SK-N-SH (cell line): ENCODE measurements at regions not wholly inside any gene's neighbourhood (a gene's known extent, or its start where the extent isn't known, plus 50 kb on each side); places are given as distances from the start of the nearest gene placed in this dataset.

Experiments used
- CTCF ChIA-PET: fragments of 300-600, 350-600 bp; formaldehyde crosslinking; extraction: SDS; loops from one replicate; lab custom pipeline; 2021; lab: Yijun Ruan, JAX
- POLR2A ChIA-PET: fragments of 350-600 bp; sonication (Branson Sonifier 250); formaldehyde crosslinking; extraction: SDS; loops from one replicate; lab custom pipeline; 2020; ENCODE audit warnings: antibody characterized with exemption, inconsistent platforms; lab: Yijun Ruan, JAX
- DNase-seq: peaks from one replicate; pipeline ENCODE4 v3.0.0; 2012
- H2AFZ ChIP-seq: fragments of 200-600 bp; sonication (generic); 2 replicates; pipeline ENCODE4 v1.8.1; 2016; ENCODE audit warnings: antibody characterized with exemption, mild to moderate bottlenecking, low read depth
- H3F3A ChIP-seq: fragments of 200-600 bp; sonication (generic); replicated peaks from 2 replicates; pipeline ENCODE3; 2016; ENCODE audit warnings: antibody characterized with exemption, mild to moderate bottlenecking; ENCODE audit not compliant: insufficient read depth
- H3K27ac ChIP-seq, 2 experiments: fragments of 200-500 bp in 1 of 2; fragments of 200-600 bp in 1 of 2; sonication (Bioruptor generic) in 1 of 2; sonication (generic), shearing (Covaris generic) in 1 of 2; 2 replicates each; pipeline versions ENCODE4 v1.5.1 to v1.6.1; 2014 to 2016; ENCODE audit warnings: low read depth in 2 of 2, inconsistent platforms in 1 of 2, low read length in 1 of 2, mild to moderate bottlenecking in 1 of 2, mixed read lengths in 1 of 2
- H3K27me3 ChIP-seq: fragments of 200-600 bp; sonication (generic), shearing (Covaris generic); 2 replicates; pipeline ENCODE4 v1.6.1; 2016; ENCODE audit warnings: mixed run types; ENCODE audit not compliant: insufficient read depth
- H3K36me3 ChIP-seq, 2 experiments: fragments of 200-500 bp in 1 of 2; fragments of 200-600 bp in 1 of 2; sonication (Bioruptor generic) in 1 of 2; sonication (generic) in 1 of 2; replicated peaks in 1 of 2; 2 replicates each; pipeline versions ENCODE3 to v1.5.1; 2014 to 2016; ENCODE audit warnings: low read length in 1 of 2, mild to moderate bottlenecking in 1 of 2; ENCODE audit not compliant: insufficient read depth in 2 of 2, control insufficient read depth in 1 of 2
- H3K4me1 ChIP-seq, 2 experiments: fragments of 200-500 bp in 1 of 2; fragments of 200-600 bp in 1 of 2; sonication (Bioruptor generic) in 1 of 2; sonication (generic), shearing (Covaris generic) in 1 of 2; 2 replicates each; pipeline versions ENCODE4 v1.5.1 to v1.6.1; 2014 to 2016; ENCODE audit warnings: low read depth in 1 of 2, low read length in 1 of 2, mixed run types in 1 of 2; ENCODE audit not compliant: insufficient read depth in 2 of 2, control insufficient read depth in 1 of 2
- H3K4me2 ChIP-seq: fragments of 200-600 bp; sonication (generic), shearing (Covaris generic); 2 replicates; pipeline ENCODE4 v1.6.1; 2017; ENCODE audit warnings: mixed run types
- H3K4me3 ChIP-seq, 2 experiments: fragments of 200-500 bp in 1 of 2; fragments of 200-600 bp in 1 of 2; sonication (Bioruptor generic) in 1 of 2; sonication (generic), shearing (Covaris generic) in 1 of 2; 2 replicates each; pipeline versions ENCODE4 v1.5.1 to v1.8.1; 2014 to 2016; ENCODE audit warnings: low read depth in 2 of 2, inconsistent platforms in 1 of 2, low read length in 1 of 2, mild to moderate bottlenecking in 1 of 2, mixed read lengths in 1 of 2, moderate library complexity in 1 of 2
- H3K79me2 ChIP-seq: fragments of 200-600 bp; sonication (generic); 2 replicates; pipeline ENCODE4 v1.8.1; 2017; ENCODE audit warnings: mild to moderate bottlenecking; ENCODE audit not compliant: insufficient read depth
- H3K9ac ChIP-seq: fragments of 200-600 bp; sonication (generic); 2 replicates; pipeline ENCODE4 v1.6.1; 2017; ENCODE audit warnings: mixed run types
- H3K9me2 ChIP-seq: fragments of 200-600 bp; sonication (generic); 2 replicates; pipeline ENCODE4 v1.6.1; 2017; ENCODE audit warnings: mixed run types
- H3K9me3 ChIP-seq: fragments of 200-600 bp; sonication (generic); 2 replicates; pipeline ENCODE4 v1.6.1; 2017; ENCODE audit warnings: mixed run types, mild to moderate bottlenecking, moderate library complexity
- H4K20me1 ChIP-seq: fragments of 200-600 bp; sonication (generic); 2 replicates; pipeline ENCODE4 v1.6.1; 2017; ENCODE audit warnings: mild to moderate bottlenecking, mixed run types; ENCODE audit not compliant: insufficient read depth
- CHD2 ChIP-seq: fragments of 150-350 bp; IDR thresholded peaks from 2 replicates; pipeline ENCODE4 v1.6.1; 2018; ENCODE audit warnings: low read length; ENCODE audit not compliant: partially characterized antibody
- EP300 ChIP-seq, 2 experiments: IDR thresholded peaks; 2 replicates each; pipeline versions ENCODE4 v1.4.0 to v1.6.1; 2012; ENCODE audit warnings: borderline replicate concordance in 1 of 2, low read depth in 1 of 2, low read length in 1 of 2
- EZH2phosphoT487 ChIP-seq: fragments of 200-600 bp; sonication (generic); IDR thresholded peaks from 2 replicates; pipeline ENCODE4 v1.6.1; 2017; ENCODE audit warnings: low read depth, mixed run types, mild to moderate bottlenecking, antibody characterized with exemption, moderate library complexity, borderline replicate concordance
- FOXJ3 ChIP-seq: sonication (generic); formaldehyde crosslinking; IDR thresholded peaks from 2 replicates; pipeline ENCODE4 v1.5.1; 2020; ENCODE audit warnings: mild to moderate bottlenecking, missing genetic modification reagents
- GATA2 ChIP-seq: sonication (generic); formaldehyde crosslinking; IDR thresholded peaks from 2 replicates; pipeline ENCODE4 v1.5.0; 2020; ENCODE audit warnings: mild to moderate bottlenecking, missing genetic modification reagents
- JUND ChIP-seq: IDR thresholded peaks from 2 replicates; pipeline ENCODE4 v1.4.0; 2012
- NFIC ChIP-seq: IDR thresholded peaks from 2 replicates; pipeline ENCODE4 v1.4.0; 2012; ENCODE audit warnings: borderline replicate concordance
- RXRA ChIP-seq: IDR thresholded peaks from 2 replicates; pipeline ENCODE4 v1.4.0; 2012; ENCODE audit warnings: low read depth, mild to moderate bottlenecking, borderline replicate concordance
- SMC3 ChIP-seq: IDR thresholded peaks from 2 replicates; pipeline ENCODE4 v1.6.1; 2012; ENCODE audit warnings: low read depth, low read length, improper control_type of control experiment
- TAF1 ChIP-seq: IDR thresholded peaks from 2 replicates; pipeline ENCODE4 v1.6.1; 2012; ENCODE audit warnings: low read depth, mild to moderate bottlenecking, low read length, moderate library complexity, borderline replicate concordance
- TCF12 ChIP-seq: IDR thresholded peaks from 2 replicates; pipeline ENCODE4 v1.4.0; 2012
- TEAD4 ChIP-seq: IDR thresholded peaks from 2 replicates; pipeline ENCODE4 v1.4.0; 2012; ENCODE audit warnings: mild to moderate bottlenecking, borderline replicate concordance; ENCODE audit not compliant: insufficient read depth
- YY1 ChIP-seq: IDR thresholded peaks from 2 replicates; pipeline ENCODE4 v1.4.0; 2012; ENCODE audit warnings: low read depth, mild to moderate bottlenecking
- WGBS: methylation state at CpG from one replicate; pipeline ENCODE4 v1.1.6; 2017; ENCODE audit warnings: low lambda C conversion rate; 5-methylcytosine and 5-hydroxymethylcytosine counted together
- TF ChIP-seq, protein P1 (sequence below): IDR thresholded peaks from 2 replicates; pipeline ENCODE4 v1.4.0; 2012; ENCODE audit warnings: low read depth, borderline replicate concordance
- TF ChIP-seq, protein P2 (sequence below): fragments of 200-600 bp; sonication (generic); IDR thresholded peaks from 2 replicates; pipeline ENCODE4 v1.6.1; 2017; ENCODE audit warnings: antibody characterized with exemption, mild to moderate bottlenecking, moderate library complexity
- TF ChIP-seq, protein P3 (sequence below): IDR thresholded peaks from 2 replicates; pipeline ENCODE4 v1.4.0; 2012; ENCODE audit warnings: low read depth, borderline replicate concordance

DNA sequence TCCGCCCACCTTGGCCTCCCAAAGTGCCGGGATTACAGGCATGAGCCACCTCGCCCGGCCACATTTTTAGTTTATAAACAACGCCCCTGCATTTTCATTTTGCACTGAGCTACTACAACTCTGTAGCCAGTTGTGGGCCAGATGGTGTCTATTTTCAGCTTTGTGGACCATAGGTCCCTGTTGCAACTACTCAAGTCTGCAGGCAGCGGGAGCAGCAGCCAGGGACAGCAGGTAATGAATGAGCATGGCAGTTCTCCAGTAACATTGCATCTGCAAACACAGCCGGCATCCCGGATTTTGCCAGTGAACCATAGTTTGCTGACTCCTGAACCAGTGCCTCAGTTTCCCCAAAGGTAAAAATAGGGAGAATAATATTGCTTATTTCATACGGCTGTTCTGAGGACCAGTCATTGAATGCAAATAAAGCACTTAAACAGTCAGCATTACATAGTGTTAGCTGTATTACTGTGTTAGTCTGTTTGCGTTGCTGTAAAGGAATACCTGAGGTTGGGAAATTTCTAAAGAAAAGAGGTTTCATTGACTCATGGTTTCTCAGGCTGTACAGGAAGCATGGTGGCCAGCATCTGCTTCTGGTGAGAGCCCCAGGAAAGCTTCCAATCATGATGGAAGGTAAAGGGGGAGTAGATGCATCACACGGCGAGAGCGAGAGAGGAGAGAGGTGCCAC, 65.5 kb upstream of the SLC45A1 start:
- Histone ChIP-seq H3K4me3 (no peak overlapping the region), H3K27ac (no peak overlapping the region), H2AFZ (no peak overlapping the region), H3K27me3 (no peaks in the 10 kb centered on the region), H3K4me2 (no peak overlapping the region), H3F3A (no peaks in the 10 kb centered on the region), H3K79me2 (no peaks in the 10 kb centered on the region), H4K20me1 (no peaks in the 10 kb centered on the region), H3K4me1 (no peaks in the 10 kb centered on the region), H3K9ac (no peak overlapping the region), H3K9me2 (no peaks in the 10 kb centered on the region), H3K9me3 (no peaks in the 10 kb centered on the region), H3K36me3 (no peaks in the 10 kb centered on the region)
- TF ChIP-seq EP300 (IDR thresholded peaks at IDR 0.05; ENCODE audit: borderline replicate concordance in 1 of 2, low read depth in 1 of 2, low read length in 1 of 2) (no peak), YY1 (no peak), JUND (no peak)
- no peak for DNase-seq
- 88% methylated on average over 13 of the region's 13 CpGs for WGBS
- ChIA-PET POLR2A (no interaction called here), CTCF (interaction anchor here (1.6 kb wide), 1 partner anchor 62 kb away, joined by 7 read pairs; no protein-coding TSS in a partner anchor)

DNA sequence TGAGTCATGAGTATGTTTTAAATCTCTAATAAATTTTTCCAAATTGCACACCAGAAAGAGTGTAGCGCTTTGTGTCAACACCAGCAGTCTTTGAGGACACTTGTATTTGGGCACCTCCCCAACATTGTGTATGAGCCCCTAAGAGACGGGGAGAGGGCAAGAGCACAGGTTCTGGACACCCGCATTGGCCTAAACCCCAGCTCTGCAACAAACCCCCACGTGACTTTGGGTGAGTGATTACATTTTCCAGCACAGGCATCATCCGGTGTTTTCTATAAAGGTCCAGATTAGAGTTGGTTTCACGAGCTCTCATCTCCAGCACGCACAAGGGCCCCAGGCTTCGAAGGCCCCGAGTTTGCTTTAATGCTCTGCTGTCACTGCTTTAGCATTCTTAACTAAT, 66.3 kb upstream of the SLC45A1 start:
- Histone ChIP-seq H3K27me3 (no peaks in the 10 kb centered on the region), H3K79me2 (no peaks in the 10 kb centered on the region), H3K9ac (no peak overlapping the region), H3K9me2 (no peaks in the 10 kb centered on the region), H3K27ac (no peak overlapping the region), H3F3A (no peaks in the 10 kb centered on the region), H4K20me1 (no peaks in the 10 kb centered on the region), H3K4me2 (no peak overlapping the region), H2AFZ (no peak overlapping the region), H3K36me3 (no peaks in the 10 kb centered on the region), H3K4me3 (no peak overlapping the region)
- 94% methylated on average over 7 of the region's 9 CpGs for WGBS
- ChIA-PET POLR2A (no interaction called here), CTCF (interaction anchor here (1.6 kb wide), 1 partner anchor 63 kb away, joined by 7 read pairs; no protein-coding TSS in a partner anchor)
- TF ChIP-seq NFIC: no peak
- no peak for TF ChIP-seq GATA2
- TF ChIP-seq RXRA: no peak
- no peak for TF ChIP-seq SMC3
- TF ChIP-seq, protein P1, sequence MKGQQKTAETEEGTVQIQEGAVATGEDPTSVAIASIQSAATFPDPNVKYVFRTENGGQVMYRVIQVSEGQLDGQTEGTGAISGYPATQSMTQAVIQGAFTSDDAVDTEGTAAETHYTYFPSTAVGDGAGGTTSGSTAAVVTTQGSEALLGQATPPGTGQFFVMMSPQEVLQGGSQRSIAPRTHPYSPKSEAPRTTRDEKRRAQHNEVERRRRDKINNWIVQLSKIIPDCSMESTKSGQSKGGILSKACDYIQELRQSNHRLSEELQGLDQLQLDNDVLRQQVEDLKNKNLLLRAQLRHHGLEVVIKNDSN: no peak
- no peak for TF ChIP-seq TAF1
- no peak for TF ChIP-seq FOXJ3 (CRISPR knock-in tag)
- TF ChIP-seq CHD2: no peak
- TF ChIP-seq TCF12: no peak
- no peak for TF ChIP-seq EZH2phosphoT487
- no peak for TF ChIP-seq TEAD4
- TF ChIP-seq, protein P2, sequence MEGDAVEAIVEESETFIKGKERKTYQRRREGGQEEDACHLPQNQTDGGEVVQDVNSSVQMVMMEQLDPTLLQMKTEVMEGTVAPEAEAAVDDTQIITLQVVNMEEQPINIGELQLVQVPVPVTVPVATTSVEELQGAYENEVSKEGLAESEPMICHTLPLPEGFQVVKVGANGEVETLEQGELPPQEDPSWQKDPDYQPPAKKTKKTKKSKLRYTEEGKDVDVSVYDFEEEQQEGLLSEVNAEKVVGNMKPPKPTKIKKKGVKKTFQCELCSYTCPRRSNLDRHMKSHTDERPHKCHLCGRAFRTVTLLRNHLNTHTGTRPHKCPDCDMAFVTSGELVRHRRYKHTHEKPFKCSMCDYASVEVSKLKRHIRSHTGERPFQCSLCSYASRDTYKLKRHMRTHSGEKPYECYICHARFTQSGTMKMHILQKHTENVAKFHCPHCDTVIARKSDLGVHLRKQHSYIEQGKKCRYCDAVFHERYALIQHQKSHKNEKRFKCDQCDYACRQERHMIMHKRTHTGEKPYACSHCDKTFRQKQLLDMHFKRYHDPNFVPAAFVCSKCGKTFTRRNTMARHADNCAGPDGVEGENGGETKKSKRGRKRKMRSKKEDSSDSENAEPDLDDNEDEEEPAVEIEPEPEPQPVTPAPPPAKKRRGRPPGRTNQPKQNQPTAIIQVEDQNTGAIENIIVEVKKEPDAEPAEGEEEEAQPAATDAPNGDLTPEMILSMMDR: no peak
- no peak for TF ChIP-seq YY1
- TF ChIP-seq, protein P3, sequence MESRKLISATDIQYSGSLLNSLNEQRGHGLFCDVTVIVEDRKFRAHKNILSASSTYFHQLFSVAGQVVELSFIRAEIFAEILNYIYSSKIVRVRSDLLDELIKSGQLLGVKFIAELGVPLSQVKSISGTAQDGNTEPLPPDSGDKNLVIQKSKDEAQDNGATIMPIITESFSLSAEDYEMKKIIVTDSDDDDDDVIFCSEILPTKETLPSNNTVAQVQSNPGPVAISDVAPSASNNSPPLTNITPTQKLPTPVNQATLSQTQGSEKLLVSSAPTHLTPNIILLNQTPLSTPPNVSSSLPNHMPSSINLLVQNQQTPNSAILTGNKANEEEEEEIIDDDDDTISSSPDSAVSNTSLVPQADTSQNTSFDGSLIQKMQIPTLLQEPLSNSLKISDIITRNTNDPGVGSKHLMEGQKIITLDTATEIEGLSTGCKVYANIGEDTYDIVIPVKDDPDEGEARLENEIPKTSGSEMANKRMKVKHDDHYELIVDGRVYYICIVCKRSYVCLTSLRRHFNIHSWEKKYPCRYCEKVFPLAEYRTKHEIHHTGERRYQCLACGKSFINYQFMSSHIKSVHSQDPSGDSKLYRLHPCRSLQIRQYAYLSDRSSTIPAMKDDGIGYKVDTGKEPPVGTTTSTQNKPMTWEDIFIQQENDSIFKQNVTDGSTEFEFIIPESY: no peak
- TF ChIP-seq, all 33 proteins: peak for 0
- Histone ChIP-seq H3K9me3 (no peaks in the 10 kb centered on the region), H3K4me1 (no peaks in the 10 kb centered on the region)
- DNase-seq: no peak
